ENCODE measurements at regions not wholly inside any gene's neighbourhood (a gene's known extent, or its start where the extent isn't known, plus 50 kb on each side); places are given as distances from the start of the nearest gene placed in this dataset.

DNA sequence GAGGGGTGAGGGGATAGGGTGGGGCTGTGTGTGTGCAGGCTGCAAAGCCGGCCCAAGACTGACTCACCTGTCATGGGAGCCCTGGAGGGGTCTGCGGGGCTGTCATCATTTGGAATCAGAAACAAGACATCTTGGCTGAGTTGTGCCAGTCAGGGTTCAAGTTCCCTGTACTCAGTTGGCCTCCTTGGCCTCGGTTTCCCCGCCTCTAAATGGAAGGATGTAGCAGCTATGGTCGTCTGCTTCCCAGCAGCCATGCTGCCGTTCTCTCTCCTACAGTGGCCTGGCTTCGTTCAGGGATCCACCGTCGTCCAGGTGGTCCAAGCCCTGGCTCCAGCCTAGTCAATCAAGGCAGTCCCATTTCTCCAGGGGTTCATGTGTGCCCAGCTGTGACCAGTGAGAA, 83.6 kb upstream of the PMEPA1 start:
- ATAC-seq (no peak), DNase-seq (no peak)
- H3K4me1 ChIP-seq = no peaks in the 10 kb centered on the region
- no peaks in the 10 kb centered on the region for H3K27me3 ChIP-seq
- H3K27ac ChIP-seq = no peak overlapping the region
- intact Hi-C loops (cut with DNase I; ENCODE audit: low total_unique reads) (no loop called here), in situ Hi-C loops (cut with MboI; ENCODE audit: low sequenced_read_pairs in 4 of 4) (loop anchor here in 1 of 4 donors (25.0 kb wide), 1 partner anchor 94 kb away; no protein-coding TSS in a partner anchor)
- TF ChIP-seq, protein P1, sequence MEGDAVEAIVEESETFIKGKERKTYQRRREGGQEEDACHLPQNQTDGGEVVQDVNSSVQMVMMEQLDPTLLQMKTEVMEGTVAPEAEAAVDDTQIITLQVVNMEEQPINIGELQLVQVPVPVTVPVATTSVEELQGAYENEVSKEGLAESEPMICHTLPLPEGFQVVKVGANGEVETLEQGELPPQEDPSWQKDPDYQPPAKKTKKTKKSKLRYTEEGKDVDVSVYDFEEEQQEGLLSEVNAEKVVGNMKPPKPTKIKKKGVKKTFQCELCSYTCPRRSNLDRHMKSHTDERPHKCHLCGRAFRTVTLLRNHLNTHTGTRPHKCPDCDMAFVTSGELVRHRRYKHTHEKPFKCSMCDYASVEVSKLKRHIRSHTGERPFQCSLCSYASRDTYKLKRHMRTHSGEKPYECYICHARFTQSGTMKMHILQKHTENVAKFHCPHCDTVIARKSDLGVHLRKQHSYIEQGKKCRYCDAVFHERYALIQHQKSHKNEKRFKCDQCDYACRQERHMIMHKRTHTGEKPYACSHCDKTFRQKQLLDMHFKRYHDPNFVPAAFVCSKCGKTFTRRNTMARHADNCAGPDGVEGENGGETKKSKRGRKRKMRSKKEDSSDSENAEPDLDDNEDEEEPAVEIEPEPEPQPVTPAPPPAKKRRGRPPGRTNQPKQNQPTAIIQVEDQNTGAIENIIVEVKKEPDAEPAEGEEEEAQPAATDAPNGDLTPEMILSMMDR (IDR thresholded peaks at IDR 0.05 in 4 of 5, conservative IDR thresholded peaks at IDR 0.05 in 1 of 5) = no peak
- TF ChIP-seq POLR2A (IDR thresholded peaks at IDR 0.05) = no peak
- no peaks in the 10 kb centered on the region for H3K9me3 ChIP-seq
- no peak overlapping the region for H3K4me3 ChIP-seq
- no peaks in the 10 kb centered on the region for H3K36me3 ChIP-seq

DNA sequence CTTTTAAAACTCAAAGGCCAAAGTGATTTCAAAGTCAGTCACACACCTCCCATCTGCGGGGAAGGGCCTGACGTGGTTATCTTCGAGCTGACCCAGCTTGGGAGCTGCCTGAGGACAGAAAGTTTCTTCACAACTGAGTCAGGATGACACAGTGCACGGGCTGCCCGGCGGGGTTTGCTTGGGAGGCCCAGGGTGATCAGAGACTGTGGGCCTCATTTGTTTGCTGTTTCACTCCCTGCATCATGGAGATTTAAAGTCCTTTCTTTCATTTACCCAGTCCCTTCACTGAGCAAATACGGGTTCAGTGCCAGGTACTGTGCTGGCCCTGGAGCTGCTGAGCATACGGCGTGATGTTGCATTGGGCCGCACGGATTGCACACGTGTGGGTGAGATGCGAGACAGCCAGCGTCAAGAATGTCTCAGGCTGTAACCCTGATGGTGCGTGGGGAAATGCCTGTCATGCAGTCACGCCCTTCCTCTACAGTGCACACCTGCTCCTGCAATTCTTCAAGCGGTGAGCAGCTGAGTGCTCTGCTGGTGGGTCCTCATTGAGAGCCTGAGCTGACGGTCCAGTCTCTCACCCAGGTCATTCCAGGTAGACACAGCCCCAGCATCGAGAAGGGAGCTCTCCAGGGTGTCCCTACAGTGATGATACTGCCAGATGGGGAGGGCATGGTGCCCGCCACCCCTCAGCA, 82.7 kb upstream of the PMEPA1 start:
- Histone ChIP-seq H3K27ac (no peak overlapping the region), H3K27me3 (no peaks in the 10 kb centered on the region)
- no peak for TF ChIP-seq POLR2A (IDR thresholded peaks at IDR 0.05)
- TF ChIP-seq, protein P1 (IDR thresholded peaks at IDR 0.05 in 4 of 5, conservative IDR thresholded peaks at IDR 0.05 in 1 of 5) = no peak

DNA sequence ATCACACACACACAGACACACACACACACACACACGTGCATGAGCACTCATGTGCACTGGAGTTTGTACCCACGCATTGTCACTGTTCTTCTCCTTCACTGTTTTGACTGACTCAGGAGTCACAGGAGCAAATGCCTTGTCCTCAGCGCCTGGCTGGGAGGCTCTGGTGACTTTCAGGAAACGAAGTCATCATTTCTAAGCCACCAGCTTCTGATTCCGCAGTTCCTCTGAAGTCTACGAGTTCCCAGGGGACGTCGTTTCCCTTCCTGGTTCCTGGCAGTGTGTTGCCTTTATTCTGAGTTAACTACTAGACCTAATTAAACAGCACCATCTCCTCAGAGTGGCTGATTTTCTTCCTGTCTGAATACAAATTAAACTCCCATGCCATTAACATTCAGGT, 82.2 kb upstream of the PMEPA1 start:
- Histone ChIP-seq H3K9me3 (no peaks in the 10 kb centered on the region), H3K4me3 (no peak overlapping the region), H3K4me1 (no peaks in the 10 kb centered on the region), H3K36me3 (no peaks in the 10 kb centered on the region), H3K27me3 (no peaks in the 10 kb centered on the region), H3K27ac (no peak overlapping the region)
- in situ Hi-C loops (cut with MboI; ENCODE audit: low sequenced_read_pairs in 4 of 4) = loop anchor here in 1 of 4 donors (25.0 kb wide), 1 partner anchor 95 kb away; no protein-coding TSS in a partner anchor
- no peak for DNase-seq
- no peak for ATAC-seq
- TF ChIP-seq, protein P1 (IDR thresholded peaks at IDR 0.05 in 4 of 5, conservative IDR thresholded peaks at IDR 0.05 in 1 of 5) = no peak
- TF ChIP-seq POLR2A (IDR thresholded peaks at IDR 0.05) = no peak
- intact Hi-C loops (cut with DNase I; ENCODE audit: low total_unique reads) = no loop called here

More for the DNA sequence above, 82.7 kb upstream of the PMEPA1 start:
- in situ Hi-C loops (cut with MboI; ENCODE audit: low sequenced_read_pairs in 4 of 4) (loop anchor here in 1 of 4 donors (25.0 kb wide), 1 partner anchor 95 kb away; no protein-coding TSS in a partner anchor), intact Hi-C loops (cut with DNase I; ENCODE audit: low total_unique reads) (no loop called here)
- Histone ChIP-seq H3K4me3 (no peak overlapping the region), H3K9me3 (no peaks in the 10 kb centered on the region), H3K4me1 (no peaks in the 10 kb centered on the region), H3K36me3 (no peaks in the 10 kb centered on the region)
- no peak for DNase-seq
- ATAC-seq = no peak

DNA sequence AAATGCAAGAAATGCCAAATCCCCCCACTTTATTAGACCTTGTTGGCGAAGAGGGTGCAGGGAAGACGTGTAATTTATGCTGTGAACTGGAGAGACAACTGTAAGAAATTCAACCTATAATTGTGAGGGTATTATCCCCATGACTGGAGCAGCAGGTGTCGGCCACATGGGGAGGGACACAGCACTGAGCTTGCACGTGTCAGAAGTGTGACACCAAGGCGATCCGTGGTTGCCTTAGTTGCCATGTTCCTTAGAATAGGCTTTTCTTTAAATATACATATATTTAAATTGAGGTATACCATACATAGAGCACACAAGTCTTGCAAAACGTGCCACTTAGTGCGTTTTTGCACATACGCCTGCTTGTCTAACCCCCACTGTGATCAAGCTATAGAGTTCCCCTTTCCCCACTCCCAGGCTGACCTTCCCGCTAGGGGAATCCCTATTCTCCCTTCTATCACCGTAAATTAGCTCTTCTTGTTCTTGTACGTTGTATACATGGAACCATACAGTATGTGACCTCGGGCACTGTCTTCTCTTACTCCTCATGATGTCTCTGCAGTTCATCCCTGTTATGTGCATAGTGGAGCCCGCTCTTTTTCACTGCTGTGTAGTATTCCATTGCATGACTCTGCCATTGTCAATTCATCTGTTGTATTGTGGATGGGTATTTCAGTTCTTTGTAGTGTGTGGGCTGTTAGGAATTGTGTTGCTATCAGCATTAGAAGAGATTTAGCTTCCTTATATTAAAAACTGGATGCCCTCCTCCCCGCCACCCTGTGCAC, 81.6 kb upstream of the PMEPA1 start:
- H3K27ac ChIP-seq = no peak overlapping the region
- H3K4me3 ChIP-seq = no peak overlapping the region
- H3K36me3 ChIP-seq = no peaks in the 10 kb centered on the region
- in situ Hi-C loops (cut with MboI; ENCODE audit: low sequenced_read_pairs in 4 of 4) = loop anchor here in 1 of 4 donors (25.0 kb wide), 1 partner anchor 96 kb away; no protein-coding TSS in a partner anchor
- intact Hi-C loops (cut with DNase I; ENCODE audit: low total_unique reads) = no loop called here
- ATAC-seq (no peak), DNase-seq (no peak)
- H3K4me1 ChIP-seq = no peaks in the 10 kb centered on the region
- H3K27me3 ChIP-seq = no peaks in the 10 kb centered on the region
- no peak for TF ChIP-seq POLR2A (IDR thresholded peaks at IDR 0.05)
- TF ChIP-seq, protein P1 (IDR thresholded peaks at IDR 0.05 in 4 of 5, conservative IDR thresholded peaks at IDR 0.05 in 1 of 5) = no peak
- no peaks in the 10 kb centered on the region for H3K9me3 ChIP-seq
